Neural progenitor cell (in vitro differentiated cells): ENCODE measurements at regions not wholly inside any gene's neighbourhood (a gene's known extent, or its start where the extent isn't known, plus 50 kb on each side); places are given as distances from the start of the nearest gene placed in this dataset.

Source experiments
- CTCF ChIP-seq: fragments of 200-600 bp; sonication (generic); IDR thresholded peaks from 2 replicates; pipeline ENCODE4 v1.5.1; 2017; ENCODE audit warnings: antibody characterized with exemption, mild to moderate bottlenecking
- EZH2 ChIP-seq: fragments of 200-600 bp; sonication (generic); IDR thresholded peaks from 2 replicates; pipeline ENCODE4 v1.6.1; 2017; ENCODE audit warnings: antibody characterized with exemption, mild to moderate bottlenecking, moderate library complexity

GRCh38 chr9:100756217-100756616 is 178.3 kb downstream of the CAVIN4 start:
- TF ChIP-seq CTCF (no peak), EZH2 (no peak)
